K562 (cell line): ENCODE measurements at regions not wholly inside any gene's neighbourhood (a gene's known extent, or its start where the extent isn't known, plus 50 kb on each side); places are given as distances from the start of the nearest gene placed in this dataset.

Experiments
- ATAC-seq: fragments of 200-7000 bp; cut with Tn5 transposase; 3 replicates; pipeline ENCODE4 v1.9.1; 2020; ENCODE audit warnings: moderate library complexity
- BruUV-seq: library from RNA; stranded (reverse); fragments of 400-500 nt; replicated peaks from 2 replicates; lab custom pipeline; 2021; lab: Mats Ljungman, UMichigan
- CTCF ChIA-PET: fragments of 300-600 bp; formaldehyde crosslinking; extraction: SDS; loops from one replicate; lab custom pipeline; 2021; ENCODE audit warnings: low intra/inter-chr PET ratio; lab: Yijun Ruan, JAX
- POLR2A ChIA-PET: fragments of 300-600, 350-650 bp; sonication (Branson Sonifier 250); formaldehyde crosslinking; extraction: SDS; loops from one replicate; lab custom pipeline; 2021; ENCODE audit warnings: antibody characterized with exemption, inconsistent platforms; lab: Yijun Ruan, JAX
- DNase-seq, 4 experiments: peaks; one replicate each; pipeline versions ENCODE4 v3.0.0 to v3.0.0-alpha.2; 2011 to 2018; ENCODE audit warnings: low spot score in 3 of 4, mixed read lengths in 3 of 4; ENCODE audit errors: extremely low read depth in 1 of 4
- FAIRE-seq: peaks from 2 replicates; lab custom pipeline; 2011; peaks lifted over from hg19 to GRCh38; lab: Jason Lieb, UNC
- H2AFZ ChIP-seq: 2 replicates; pipeline ENCODE4 v1.6.0; 2011; ENCODE audit warnings: low read depth, low read length, control low read depth, inconsistent platforms
- H3K27ac ChIP-seq: fragments of 200-600 bp; 3 replicates; pipeline ENCODE4 v1.8.0; 2011; ENCODE audit warnings: low read depth, mild to moderate bottlenecking, control low read depth, inconsistent platforms, low read length, moderate library complexity, mixed read lengths; ENCODE audit errors: extremely low read depth
- H3K27me3 ChIP-seq, 2 experiments: fragments of 300-600 bp in 1 of 2; 2 replicates in 1 of 2; 3 replicates in 1 of 2; pipeline versions ENCODE4 v1.6.0 to v1.8.0; 2011; ENCODE audit warnings: inconsistent platforms in 2 of 2, low read length in 2 of 2, mild to moderate bottlenecking in 1 of 2, mixed read lengths in 1 of 2, moderate library complexity in 1 of 2; ENCODE audit not compliant: control insufficient read depth in 2 of 2, insufficient read depth in 2 of 2
- H3K36me3 ChIP-seq: fragments of 300-600 bp; 3 replicates; pipeline ENCODE4 v1.8.0; 2011; ENCODE audit warnings: mild to moderate bottlenecking, low read length, inconsistent platforms; ENCODE audit not compliant: control insufficient read depth, insufficient read depth
- H3K4me1 ChIP-seq, 2 experiments: fragments of 200-600 bp in 1 of 2; replicated peaks in 1 of 2; 2 replicates in 1 of 2; 3 replicates in 1 of 2; pipeline versions ENCODE4 v1.5.1 to v1.8.0; 2011; ENCODE audit warnings: inconsistent platforms in 2 of 2, low read length in 2 of 2, mild to moderate bottlenecking in 1 of 2, mixed read lengths in 1 of 2, moderate library complexity in 1 of 2; ENCODE audit not compliant: control insufficient read depth in 2 of 2, insufficient read depth in 2 of 2
- H3K4me2 ChIP-seq: 2 replicates; pipeline ENCODE4 v1.6.1; 2011; ENCODE audit warnings: low read length, control low read depth, inconsistent platforms, mixed read lengths; ENCODE audit not compliant: insufficient read depth
- H3K4me3 ChIP-seq: fragments of 200-600 bp; sonication (generic), shearing (Covaris generic); 2 replicates; pipeline ENCODE4 v1.5.1; 2016; ENCODE audit warnings: control low read depth, inconsistent platforms
- H3K79me2 ChIP-seq: fragments of 200-600 bp; 3 replicates; pipeline ENCODE4 v1.8.0; 2011; ENCODE audit warnings: low read length, inconsistent platforms; ENCODE audit not compliant: control insufficient read depth, insufficient read depth
- H3K9ac ChIP-seq, 2 experiments: 2 replicates each; pipeline versions ENCODE4 v1.6.0 to v1.6.1; 2011; ENCODE audit warnings: low read depth in 2 of 2, low read length in 2 of 2, control low read depth in 1 of 2, inconsistent platforms in 1 of 2, mild to moderate bottlenecking in 1 of 2, mixed read lengths in 1 of 2; ENCODE audit not compliant: insufficient read depth in 1 of 2
- H3K9me1 ChIP-seq: one replicate; pipeline ENCODE4 v1.6.0; 2011; ENCODE audit warnings: inconsistent platforms, mild to moderate bottlenecking, low read length, moderate library complexity; ENCODE audit not compliant: control insufficient read depth, insufficient read depth
- H3K9me3 ChIP-seq: replicated peaks from 2 replicates; pipeline ENCODE4 v1.5.1; 2011; ENCODE audit warnings: low read depth, low read length, inconsistent platforms; ENCODE audit not compliant: control insufficient read depth, insufficient read depth
- H4K20me1 ChIP-seq: replicated peaks from 2 replicates; pipeline ENCODE4 v1.6.1; 2011; ENCODE audit warnings: low read length, inconsistent platforms, mixed read lengths; ENCODE audit not compliant: control insufficient read depth, insufficient read depth
- CBX2 ChIP-seq: fragments of 200-600 bp; sonication (generic); IDR thresholded peaks from one replicate; pipeline ENCODE4 v1.6.1; 2012; ENCODE audit warnings: mild to moderate bottlenecking, low read length, inconsistent platforms; ENCODE audit not compliant: insufficient read depth, poor library complexity, severe bottlenecking
- FOXP1 ChIP-seq: sonication (generic); formaldehyde crosslinking; IDR thresholded peaks from 2 replicates; pipeline ENCODE4 v1.8.0; 2022; ENCODE audit warnings: mild to moderate bottlenecking, missing genetic modification reagents
- GTF2A2 ChIP-seq: IDR thresholded peaks from 2 replicates; pipeline ENCODE4 v1.6.1; 2016; ENCODE audit warnings: mild to moderate bottlenecking, missing genetic modification characterization, missing compliant biosample characterization
- KAT7 ChIP-seq: sonication (generic); formaldehyde crosslinking; IDR thresholded peaks from 2 replicates; pipeline ENCODE4 v1.8.0; 2022; ENCODE audit warnings: missing genetic modification reagents, mild to moderate bottlenecking, borderline replicate concordance
- NFRKB ChIP-seq: fragments of 450-650 bp; IDR thresholded peaks from 2 replicates; pipeline ENCODE4 v1.6.1; 2016; ENCODE audit warnings: low read depth
- SP2 ChIP-seq: IDR thresholded peaks from 2 replicates; pipeline ENCODE4 v1.6.1; 2011; ENCODE audit warnings: mild to moderate bottlenecking, low read depth, low read length, moderate library complexity; ENCODE audit not compliant: poor library complexity, severe bottlenecking; ENCODE audit errors: extremely low read depth
- TEAD1 ChIP-seq, 2 experiments: fragments of 450-650 bp in 1 of 2; sonication (generic) in 1 of 2; formaldehyde crosslinking; IDR thresholded peaks; 2 replicates each; pipeline versions ENCODE4 v1.4.0 to v1.8.0; 2020 to 2022; ENCODE audit warnings: mild to moderate bottlenecking in 2 of 2, missing genetic modification reagents in 1 of 2
- ZC3H4 ChIP-seq: sonication (generic); formaldehyde crosslinking; IDR thresholded peaks from 2 replicates; pipeline ENCODE4 v1.9.0; 2021; ENCODE audit warnings: missing genetic modification reagents, borderline replicate concordance
- WGBS: fragments of 100-300 bp; shearing (Covaris generic); methylation state at CpG from one replicate; pipeline ENCODE4 v1.1.6; 2016; ENCODE audit warnings: low coverage, mixed read lengths; ENCODE audit not compliant: insufficient coverage; ENCODE audit errors: missing lambda C conversion rate; 5-methylcytosine and 5-hydroxymethylcytosine counted together
- in situ Hi-C: fragments of 300-500 bp; cut with MboI; formaldehyde crosslinking; loops from 4 replicates; pipeline ENCODE4 v1.15.0; 2018; ENCODE audit warnings: inconsistent platforms, mixed read lengths
- intact Hi-C: fragments of 100-400 bp; cut with micrococcal nuclease; formaldehyde crosslinking; loops from 2 replicates; pipeline ENCODE4 v1.14.2; 2022
- TF ChIP-seq, protein P1 (sequence below), 2 experiments: fragments of 450-650 bp; IDR thresholded peaks; 2 replicates each; pipeline ENCODE4 v1.6.1; 2016
- TF ChIP-seq, protein P2 (sequence below): conservative IDR thresholded peaks from 2 replicates; pipeline ENCODE4 v1.6.1; 2011; ENCODE audit warnings: low read depth, mild to moderate bottlenecking, low read length; ENCODE audit not compliant: control insufficient read depth

DNA sequence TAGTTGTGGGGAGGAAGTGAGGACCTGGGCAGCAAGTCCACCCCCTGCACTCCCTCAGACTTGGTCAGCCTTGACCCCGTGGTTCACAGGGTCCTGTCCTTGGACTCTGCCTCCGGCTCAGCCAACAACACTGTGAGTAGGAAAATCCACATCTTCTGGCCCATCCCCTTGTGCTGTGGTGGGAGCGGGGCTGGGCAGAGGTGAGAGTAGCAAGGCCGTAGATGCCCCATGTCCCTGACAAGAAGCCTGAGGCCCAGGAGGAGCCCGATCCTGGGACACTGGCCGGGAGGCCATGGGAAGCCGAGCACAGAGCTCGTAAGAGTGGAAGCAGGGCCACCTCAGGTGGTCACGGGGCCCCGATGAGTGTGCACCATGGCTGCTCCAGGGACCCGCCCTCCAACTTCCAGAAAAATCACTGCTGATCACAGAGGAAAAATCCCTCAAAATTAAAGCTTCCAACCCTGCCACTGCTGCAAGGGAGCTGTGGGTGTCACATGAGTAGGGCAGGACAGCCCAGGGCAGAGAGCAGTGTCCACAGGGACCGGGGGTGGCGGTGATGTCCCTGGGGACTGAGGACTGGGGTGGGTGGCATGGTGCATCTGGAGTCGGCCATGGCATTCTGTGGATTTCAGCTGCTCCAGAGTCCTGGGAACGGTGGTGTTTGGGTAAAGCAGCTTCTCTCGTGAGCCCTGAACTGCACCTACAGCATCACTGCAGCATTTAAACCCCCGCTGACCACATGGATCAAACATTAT is 189.4 kb downstream of the DLL1 start:
- H3K27ac ChIP-seq, result no peak overlapping the region
- no peaks in the 10 kb centered on the region for H3K79me2 ChIP-seq
- intact Hi-C loops (no loop called here), in situ Hi-C loops (no loop called here)
- no peak for ATAC-seq
- no peak overlapping the region for H2AFZ ChIP-seq
- H3K27me3 ChIP-seq, result peaks cover 33 to 64% of the 10 kb centered on the region in 2 experiments
- WGBS, result under 1% methylated on average over 17 of the region's 17 CpGs
- H3K9me1 ChIP-seq, result no peaks in the 10 kb centered on the region
- H4K20me1 ChIP-seq, result 0 out of 2 replicates have a peak, but pooled peaks cover 5% of the 10 kb centered on the region
- H3K9me3 ChIP-seq, result no peaks in the 10 kb centered on the region
- no TSS peak for BruUV-seq
- H3K9ac ChIP-seq, result no peak overlapping the region
- CTCF ChIA-PET, result no interaction called here
- no peak for DNase-seq
- H3K4me2 ChIP-seq, result no peak overlapping the region
- H3K36me3 ChIP-seq, result no peaks in the 10 kb centered on the region
- POLR2A ChIA-PET, result no interaction called here
- H3K4me3 ChIP-seq, result no peak overlapping the region
- FAIRE-seq, result no peak
- no peak for TF ChIP-seq ZC3H4 (CRISPR knock-in tag)
- no peak for TF ChIP-seq SP2
- TF ChIP-seq, protein P1, sequence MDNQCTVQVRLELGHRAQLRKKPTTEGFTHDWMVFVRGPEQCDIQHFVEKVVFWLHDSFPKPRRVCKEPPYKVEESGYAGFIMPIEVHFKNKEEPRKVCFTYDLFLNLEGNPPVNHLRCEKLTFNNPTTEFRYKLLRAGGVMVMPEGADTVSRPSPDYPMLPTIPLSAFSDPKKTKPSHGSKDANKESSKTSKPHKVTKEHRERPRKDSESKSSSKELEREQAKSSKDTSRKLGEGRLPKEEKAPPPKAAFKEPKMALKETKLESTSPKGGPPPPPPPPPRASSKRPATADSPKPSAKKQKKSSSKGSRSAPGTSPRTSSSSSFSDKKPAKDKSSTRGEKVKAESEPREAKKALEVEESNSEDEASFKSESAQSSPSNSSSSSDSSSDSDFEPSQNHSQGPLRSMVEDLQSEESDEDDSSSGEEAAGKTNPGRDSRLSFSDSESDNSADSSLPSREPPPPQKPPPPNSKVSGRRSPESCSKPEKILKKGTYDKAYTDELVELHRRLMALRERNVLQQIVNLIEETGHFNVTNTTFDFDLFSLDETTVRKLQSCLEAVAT (IDR thresholded peaks at IDR 0.05), result no peak
- TF ChIP-seq, protein P2, sequence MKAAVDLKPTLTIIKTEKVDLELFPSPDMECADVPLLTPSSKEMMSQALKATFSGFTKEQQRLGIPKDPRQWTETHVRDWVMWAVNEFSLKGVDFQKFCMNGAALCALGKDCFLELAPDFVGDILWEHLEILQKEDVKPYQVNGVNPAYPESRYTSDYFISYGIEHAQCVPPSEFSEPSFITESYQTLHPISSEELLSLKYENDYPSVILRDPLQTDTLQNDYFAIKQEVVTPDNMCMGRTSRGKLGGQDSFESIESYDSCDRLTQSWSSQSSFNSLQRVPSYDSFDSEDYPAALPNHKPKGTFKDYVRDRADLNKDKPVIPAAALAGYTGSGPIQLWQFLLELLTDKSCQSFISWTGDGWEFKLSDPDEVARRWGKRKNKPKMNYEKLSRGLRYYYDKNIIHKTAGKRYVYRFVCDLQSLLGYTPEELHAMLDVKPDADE, result no peak
- TF ChIP-seq FOXP1 (CRISPR knock-in tag), result no peak
- no peak for TF ChIP-seq TEAD1 (CRISPR knock-in tag; IDR thresholded peaks at IDR 0.05)
- no peak for TF ChIP-seq CBX2
- TF ChIP-seq KAT7, result no peak
- TF ChIP-seq NFRKB, result no peak
- TF ChIP-seq GTF2A2, result no peak
- H3K4me1 ChIP-seq, result no peaks in the 10 kb centered on the region
